Neural progenitor cell (in vitro differentiated cells): ENCODE measurements at regions not wholly inside any gene's neighbourhood (a gene's known extent, or its start where the extent isn't known, plus 50 kb on each side); places are given as distances from the start of the nearest gene placed in this dataset.

Source experiments
- EZH2 ChIP-seq: fragments of 200-600 bp; sonication (generic); IDR thresholded peaks from 2 replicates; pipeline ENCODE4 v1.6.1; 2017; ENCODE audit warnings: antibody characterized with exemption, mild to moderate bottlenecking, moderate library complexity
- TF ChIP-seq, protein P1 (sequence below): fragments of 200-600 bp; sonication (generic); IDR thresholded peaks from 2 replicates; pipeline ENCODE4 v1.5.1; 2017; ENCODE audit warnings: antibody characterized with exemption, mild to moderate bottlenecking

DNA sequence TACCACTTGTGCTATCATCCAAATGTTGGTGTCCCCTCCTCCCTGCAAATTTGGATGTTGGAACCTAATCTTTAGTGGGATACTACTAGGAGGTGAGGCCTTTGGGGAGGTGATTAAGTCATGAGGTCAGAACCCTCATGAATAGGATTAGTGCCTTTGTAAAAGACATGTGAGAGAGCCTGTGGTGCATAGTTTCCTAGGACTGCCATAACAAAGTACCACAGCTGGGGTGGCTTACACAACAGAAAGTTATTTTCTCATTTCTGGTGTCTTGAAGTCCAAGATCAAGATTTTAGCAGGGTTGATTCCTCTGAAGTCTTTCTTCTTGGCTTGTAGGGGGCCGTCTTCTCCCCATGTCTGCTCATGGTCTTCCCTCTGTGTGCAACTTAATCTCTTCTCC, 562.6 kb upstream of the ARGLU1 start:
- TF ChIP-seq, protein P1, sequence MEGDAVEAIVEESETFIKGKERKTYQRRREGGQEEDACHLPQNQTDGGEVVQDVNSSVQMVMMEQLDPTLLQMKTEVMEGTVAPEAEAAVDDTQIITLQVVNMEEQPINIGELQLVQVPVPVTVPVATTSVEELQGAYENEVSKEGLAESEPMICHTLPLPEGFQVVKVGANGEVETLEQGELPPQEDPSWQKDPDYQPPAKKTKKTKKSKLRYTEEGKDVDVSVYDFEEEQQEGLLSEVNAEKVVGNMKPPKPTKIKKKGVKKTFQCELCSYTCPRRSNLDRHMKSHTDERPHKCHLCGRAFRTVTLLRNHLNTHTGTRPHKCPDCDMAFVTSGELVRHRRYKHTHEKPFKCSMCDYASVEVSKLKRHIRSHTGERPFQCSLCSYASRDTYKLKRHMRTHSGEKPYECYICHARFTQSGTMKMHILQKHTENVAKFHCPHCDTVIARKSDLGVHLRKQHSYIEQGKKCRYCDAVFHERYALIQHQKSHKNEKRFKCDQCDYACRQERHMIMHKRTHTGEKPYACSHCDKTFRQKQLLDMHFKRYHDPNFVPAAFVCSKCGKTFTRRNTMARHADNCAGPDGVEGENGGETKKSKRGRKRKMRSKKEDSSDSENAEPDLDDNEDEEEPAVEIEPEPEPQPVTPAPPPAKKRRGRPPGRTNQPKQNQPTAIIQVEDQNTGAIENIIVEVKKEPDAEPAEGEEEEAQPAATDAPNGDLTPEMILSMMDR = no peak
- no peak for TF ChIP-seq EZH2
